Dermis microvascular lymphatic vessel endothelial cell (primary cell): ENCODE measurements at regions not wholly inside any gene's neighbourhood (a gene's known extent, or its start where the extent isn't known, plus 50 kb on each side); places are given as distances from the start of the nearest gene placed in this dataset.

ENCODE experiments used
- DNase-seq, 2 donors: peaks; one replicate each; pipeline versions ENCODE4 v3.0.0 to v3.0.0-alpha.2; 2010; ENCODE audit warnings: low read depth in 2 of 2

- no peak for DNase-seq
Measured at GRCh38 chr5:119789406-119790117, 160.2 kb downstream of the FAM170A start.

GRCh38 chr5:119792161-119792799 lies 162.9 kb downstream of the FAM170A start:
- no peak for DNase-seq

GRCh38 chr5:119795768-119796167 lies 166.4 kb downstream of the FAM170A start:
- no peak for DNase-seq

GRCh38 chr5:119801570-119801969 lies 172.2 kb downstream of the FAM170A start:
- no peak for DNase-seq

- DNase-seq, result no peak
Measured at GRCh38 chr5:119808024-119808423, 178.7 kb downstream of the FAM170A start.

- no peak for DNase-seq
Measured at GRCh38 chr5:119808474-119808873, 179.1 kb downstream of the FAM170A start.

GRCh38 chr5:119810217-119810616 lies 180.9 kb downstream of the FAM170A start:
- DNase-seq, result no peak

GRCh38 chr5:119811458-119811857 lies 182.1 kb downstream of the FAM170A start:
- DNase-seq, result no peak

- no peak for DNase-seq
Measured at GRCh38 chr5:119814655-119815054, 185.3 kb downstream of the FAM170A start.

- no peak for DNase-seq
Measured at GRCh38 chr5:119816055-119816454, 186.7 kb downstream of the FAM170A start.

- DNase-seq, result no peak
Measured at GRCh38 chr5:119820016-119820415, 190.7 kb downstream of the FAM170A start.

- DNase-seq, result no peak
Measured at GRCh38 chr5:119820608-119821007, 191.2 kb downstream of the FAM170A start.

GRCh38 chr5:119828541-119828940 lies 199.2 kb downstream of the FAM170A start:
- no peak for DNase-seq

GRCh38 chr5:119829341-119829740 lies 200.0 kb downstream of the FAM170A start:
- no peak for DNase-seq

GRCh38 chr5:119833176-119833575 lies 203.8 kb downstream of the FAM170A start:
- no peak for DNase-seq

GRCh38 chr5:119840175-119840574 lies 210.8 kb downstream of the FAM170A start:
- DNase-seq, result no peak

GRCh38 chr5:119852140-119852539 lies 222.8 kb downstream of the FAM170A start:
- no peak for DNase-seq

- DNase-seq, result no peak
Measured at GRCh38 chr5:119860463-119860862, 231.1 kb downstream of the FAM170A start.

GRCh38 chr5:119862619-119863018 lies 233.3 kb downstream of the FAM170A start:
- DNase-seq, result no peak

GRCh38 chr5:119864286-119864685 lies 234.9 kb downstream of the FAM170A start:
- no peak for DNase-seq

GRCh38 chr5:119873611-119874010 lies 244.3 kb downstream of the FAM170A start:
- no peak for DNase-seq

GRCh38 chr5:119876522-119876921 lies 247.2 kb downstream of the FAM170A start:
- no peak for DNase-seq

- DNase-seq, result no peak
Measured at GRCh38 chr5:119878712-119879111, 249.4 kb downstream of the FAM170A start.
